SW480 (cell line): ENCODE measurements at regions not wholly inside any gene's neighbourhood (a gene's known extent, or its start where the extent isn't known, plus 50 kb on each side); places are given as distances from the start of the nearest gene placed in this dataset.

Experiments
- DNase-seq: peaks from one replicate; pipeline ENCODE4 v3.0.0-alpha.2; 2016; ENCODE audit warnings: low spot score

- no peak for DNase-seq
Measured at GRCh38 chrX:69554321-69554947, 50.3 kb downstream of the NALF2 start.

DNA sequence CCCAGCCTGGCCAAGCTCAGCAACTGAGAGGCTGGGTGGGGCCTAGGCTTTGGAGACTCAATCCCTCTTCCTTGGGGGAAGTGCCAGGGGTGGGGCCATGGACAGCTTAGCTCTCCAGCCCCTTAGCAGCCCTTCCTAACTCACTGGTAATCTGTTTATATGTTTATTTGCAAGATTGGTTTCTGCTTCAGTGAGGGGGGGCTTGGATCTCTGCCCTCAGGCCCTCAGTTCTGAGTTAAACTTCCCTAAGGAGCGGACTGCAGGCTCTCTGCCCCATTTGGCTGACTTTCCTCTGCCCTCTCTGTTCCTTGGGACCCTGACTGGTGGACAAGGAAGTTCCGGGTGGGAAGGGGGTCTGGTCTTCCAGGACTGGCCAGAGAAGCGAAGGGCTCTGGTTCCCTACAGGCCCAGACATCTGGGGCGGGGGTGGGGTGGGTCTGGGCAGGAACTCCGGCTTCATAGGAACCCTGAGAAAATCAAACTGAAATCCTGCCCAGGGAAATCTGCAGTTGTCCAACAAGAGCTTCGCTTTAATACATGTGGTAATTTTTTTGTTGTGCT, 51.4 kb downstream of the NALF2 start:
- no peak for DNase-seq

- peak; percentile 94 for DNase-seq
Measured at GRCh38 chrX:69556060-69557011, 52.2 kb downstream of the NALF2 start.

GRCh38 chrX:69562904-69563578, 52.9 kb upstream of the EDA start:
- no peak for DNase-seq

- no peak for DNase-seq
Measured at GRCh38 chrX:69564665-69565064, 51.2 kb upstream of the EDA start.

DNA sequence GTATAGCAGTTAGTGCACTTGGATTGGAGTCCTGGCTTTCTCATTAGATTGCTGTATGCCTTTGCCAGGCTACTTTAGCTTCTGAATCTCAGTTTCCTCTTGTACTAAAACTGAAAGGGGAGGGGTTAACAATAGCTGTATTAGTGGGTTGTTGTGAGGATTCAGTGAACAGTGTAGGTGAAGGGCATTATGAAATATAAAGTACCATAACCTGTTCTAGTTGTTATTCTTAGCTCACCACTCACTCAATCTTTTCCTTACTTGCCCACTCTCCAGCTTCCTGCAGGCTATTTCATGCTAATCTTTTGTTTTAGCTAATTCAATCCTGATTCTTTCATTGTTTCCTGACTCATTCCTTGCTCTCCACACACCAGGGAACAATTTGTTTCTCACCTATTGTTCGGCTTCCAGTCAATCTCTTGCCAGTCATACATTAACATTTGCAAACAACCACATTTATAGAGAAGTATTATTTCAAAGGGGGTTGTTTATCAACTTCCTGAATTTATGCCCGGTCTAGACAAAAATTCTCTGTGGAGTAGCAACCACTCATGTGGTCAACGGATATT, 50.6 kb upstream of the EDA start:
- DNase-seq, result no peak
